CD4-positive, alpha-beta T cell treated with Interleukin-1 beta for 1 hour (primary cell): ENCODE measurements at regions not wholly inside any gene's neighbourhood (a gene's known extent, or its start where the extent isn't known, plus 50 kb on each side); places are given as distances from the start of the nearest gene placed in this dataset.
A peak's percentile ranks its signal among the peaks of the same experiment; 100 is the strongest.

Experiments
- DNase-seq, 2 donors: peaks; one replicate each; pipeline ENCODE4 v3.0.0-alpha.2; 2020 to 2022

DNA sequence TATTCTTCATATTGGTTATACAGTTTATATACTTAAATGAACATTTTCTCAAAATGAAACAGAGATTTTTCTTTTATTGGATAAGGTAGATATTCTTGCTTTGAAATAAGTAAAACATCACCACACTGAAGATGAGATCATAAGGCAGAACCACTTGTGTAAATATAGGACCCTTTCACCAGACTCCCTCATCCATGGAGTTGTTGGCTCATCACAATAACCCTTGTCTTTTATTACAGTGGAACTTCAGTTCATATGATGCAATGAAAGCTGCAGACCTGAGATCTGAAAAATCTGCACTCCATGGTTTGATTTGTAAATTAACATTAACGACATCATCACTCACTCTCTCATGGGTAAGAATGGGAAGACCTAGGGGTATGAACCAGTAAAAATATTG is 51.9 kb upstream of the DBX2 start:
- no peak for DNase-seq

DNA sequence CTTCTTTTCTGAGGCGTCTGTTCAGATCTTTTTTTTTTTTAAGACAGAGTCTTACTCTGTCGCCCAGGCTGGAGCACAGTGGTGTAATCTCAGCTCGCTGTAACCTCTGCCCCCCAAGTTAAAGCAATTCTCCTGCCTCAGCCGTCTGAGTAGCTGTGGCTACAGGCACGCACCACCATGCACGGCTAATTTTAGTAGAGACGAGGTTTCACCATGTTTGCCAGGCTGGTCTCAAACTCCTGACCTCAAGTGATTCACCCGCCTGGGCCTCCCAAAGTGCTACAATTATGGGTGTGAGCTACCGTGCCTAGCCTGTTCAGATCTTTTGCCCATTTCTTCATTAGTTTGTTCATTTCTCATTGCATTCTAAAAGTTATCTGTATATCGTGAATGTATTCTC is 55.1 kb upstream of the DBX2 start:
- DNase-seq: no peak

DNA sequence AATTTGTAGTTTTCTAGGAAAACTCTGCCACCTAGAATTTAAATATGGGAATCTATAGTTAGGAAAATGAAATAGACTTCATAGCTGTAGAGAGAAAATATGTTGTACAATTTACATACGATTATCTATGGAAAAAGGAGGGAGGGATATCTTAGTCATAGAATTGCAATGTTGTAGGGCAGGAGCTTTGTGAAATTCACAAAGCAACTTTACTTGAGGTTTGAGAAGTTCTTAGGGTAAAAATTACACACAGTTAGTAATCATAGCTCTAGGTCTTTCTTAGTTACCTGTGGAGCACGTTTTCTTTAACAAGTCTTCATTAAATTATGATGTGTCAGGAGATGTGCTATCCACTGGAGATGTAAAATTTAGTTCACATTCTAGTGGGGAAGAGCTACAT is 61.4 kb upstream of the DBX2 start:
- no peak for DNase-seq

DNA sequence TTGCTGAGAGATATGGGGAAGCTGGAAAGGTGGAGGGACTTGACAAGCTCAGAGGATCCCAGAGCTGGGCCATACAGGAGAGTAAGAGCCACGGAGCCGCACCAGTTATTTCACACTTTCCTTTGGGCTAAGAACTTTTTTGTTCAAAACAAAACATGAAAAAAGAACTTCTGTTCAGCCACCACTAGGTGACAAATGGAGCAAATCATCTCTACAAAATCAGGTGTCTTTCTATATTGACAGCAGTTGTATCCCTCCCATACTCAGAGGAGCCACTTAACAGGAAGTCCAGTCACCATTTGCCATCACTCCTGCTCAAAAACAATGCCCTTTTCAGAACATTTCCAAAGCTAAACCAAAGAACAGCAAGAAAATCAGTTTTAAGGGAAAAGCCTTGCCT is 70.3 kb upstream of the DBX2 start:
- no peak for DNase-seq

DNA sequence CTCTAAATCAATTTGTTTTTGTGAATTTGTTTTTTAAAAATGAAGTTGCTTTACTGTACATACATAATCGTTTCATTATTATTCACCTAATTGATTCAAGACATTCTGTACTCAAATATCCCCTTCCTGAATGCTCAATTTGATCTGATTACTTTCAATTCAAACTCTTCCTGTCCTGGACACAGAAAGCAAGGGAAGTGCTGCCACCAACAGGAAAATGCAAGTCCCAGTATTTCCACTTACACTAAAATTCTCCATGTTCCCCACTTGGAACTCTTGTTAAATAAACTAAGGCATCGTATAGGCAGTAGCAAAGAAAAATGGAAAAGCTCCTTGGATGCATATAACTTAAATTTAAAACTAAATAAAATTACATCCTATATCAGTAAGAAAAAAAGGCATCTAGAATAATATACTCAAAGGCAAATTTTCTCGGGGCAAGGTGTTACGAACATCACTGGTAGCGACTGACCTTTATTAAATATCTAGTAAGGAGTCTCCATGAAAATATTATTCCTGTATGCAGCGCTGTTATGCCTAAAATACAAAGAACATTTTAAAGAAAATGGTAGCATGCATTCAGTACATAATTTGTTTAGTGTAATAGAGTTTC is 72.0 kb upstream of the DBX2 start:
- DNase-seq: no peak

DNA sequence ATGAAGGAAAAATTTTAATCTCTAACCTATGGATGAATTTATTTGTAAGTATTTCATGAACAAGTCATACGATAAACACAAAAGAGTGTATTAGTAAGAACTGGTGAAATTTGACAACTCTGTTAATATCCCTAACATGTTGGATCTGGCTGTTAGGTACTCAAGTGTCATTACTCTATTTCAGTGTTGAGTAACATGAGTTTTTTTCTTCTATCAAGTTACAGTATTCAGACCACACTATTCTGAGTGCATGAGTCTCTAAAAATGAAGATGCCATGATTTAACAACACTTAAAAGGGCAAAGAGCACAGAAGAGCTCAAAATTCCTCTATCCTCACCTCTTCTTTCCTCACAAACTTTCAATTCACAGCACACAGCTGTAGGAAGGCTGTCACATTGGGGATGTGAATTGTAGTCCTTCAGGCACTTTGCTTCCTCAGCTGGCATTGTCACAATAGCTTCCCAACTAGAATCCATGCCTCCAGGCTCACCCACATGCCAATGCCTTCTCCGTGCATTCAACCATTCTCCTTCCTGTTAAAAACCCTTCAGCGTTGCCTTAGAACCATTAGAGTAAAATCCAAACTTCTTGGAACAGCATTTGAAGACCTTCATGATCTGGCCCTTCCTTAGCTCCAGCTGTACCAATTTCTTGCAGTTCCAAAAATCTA is 73.7 kb upstream of the DBX2 start:
- DNase-seq: no peak

DNA sequence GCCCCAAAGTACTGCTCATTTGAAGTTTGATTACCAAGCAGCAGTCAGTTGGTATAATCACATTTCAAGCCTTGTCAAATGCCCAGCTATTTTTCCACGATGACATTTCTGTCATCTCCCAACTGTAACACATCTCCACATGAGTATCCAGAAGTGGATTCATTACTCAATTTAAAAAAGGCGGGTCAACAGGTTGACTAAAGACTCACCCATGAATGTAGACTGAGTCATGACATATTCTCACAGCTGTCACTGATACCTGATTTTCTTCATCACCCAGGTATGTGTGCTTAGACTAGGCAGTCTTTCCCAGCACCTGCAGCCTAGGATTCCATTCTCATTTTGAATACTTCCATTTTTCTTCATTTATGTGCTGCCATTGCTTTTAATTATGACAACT is 75.1 kb upstream of the DBX2 start:
- no peak for DNase-seq

DNA sequence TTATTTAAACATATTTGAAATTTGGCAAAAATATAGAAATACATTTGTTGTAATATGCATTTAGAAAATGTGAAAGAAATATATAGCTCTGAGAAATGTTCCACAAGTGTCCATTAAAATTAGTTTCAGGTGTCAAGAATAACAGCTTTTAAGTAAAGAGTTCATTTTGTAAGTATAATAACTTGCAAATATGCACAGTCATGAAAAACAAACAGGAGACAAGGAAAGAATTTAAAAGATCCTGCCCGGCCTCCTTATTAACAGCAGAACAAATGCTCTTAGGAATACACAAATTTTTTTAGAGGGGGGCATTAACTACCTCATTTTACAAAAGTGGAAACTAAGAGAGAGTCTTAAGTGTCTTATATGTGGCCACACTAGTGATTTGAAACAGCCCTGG is 77.7 kb upstream of the DBX2 start:
- DNase-seq: no peak

DNA sequence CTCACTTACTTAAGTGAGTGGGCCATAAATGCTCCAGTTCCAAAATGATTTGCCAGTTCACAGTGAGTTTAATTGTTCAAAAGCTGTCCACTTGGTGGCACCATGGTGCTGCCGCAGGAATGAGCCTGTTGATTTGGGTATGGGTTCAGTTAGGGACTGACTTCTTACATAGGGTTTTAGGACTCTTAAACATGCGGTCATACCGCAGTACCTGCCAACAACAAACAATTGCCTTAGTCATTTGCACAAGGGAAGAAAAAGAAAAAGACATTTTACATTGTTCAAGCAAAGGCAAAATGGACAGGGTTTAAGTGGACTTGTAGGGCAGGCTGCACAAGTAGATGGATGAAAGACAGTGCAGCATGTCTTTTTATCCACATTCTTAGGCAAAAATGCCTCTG is 80.0 kb upstream of the DBX2 start:
- DNase-seq: peak in 1 of 2 donors; percentile 33

DNA sequence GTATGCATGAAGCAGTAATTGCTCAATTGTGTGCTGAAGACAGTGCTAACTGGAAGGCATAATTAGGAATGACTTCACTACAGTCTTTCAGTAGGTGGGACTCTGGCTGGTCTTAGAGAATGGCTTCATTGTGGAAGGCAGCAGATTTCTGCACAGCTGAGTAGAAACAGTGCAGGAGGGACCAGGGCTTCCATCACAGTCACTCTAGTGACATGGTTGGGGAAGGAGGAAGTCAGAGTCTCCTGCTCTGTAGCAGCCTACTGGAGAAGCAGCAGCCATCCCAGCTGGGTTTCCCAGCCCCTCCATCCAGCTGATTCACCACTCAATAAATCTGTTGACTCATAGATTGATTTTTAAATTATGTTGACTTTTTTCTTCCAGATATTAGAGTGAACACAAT is 80.6 kb upstream of the DBX2 start:
- DNase-seq: no peak

DNA sequence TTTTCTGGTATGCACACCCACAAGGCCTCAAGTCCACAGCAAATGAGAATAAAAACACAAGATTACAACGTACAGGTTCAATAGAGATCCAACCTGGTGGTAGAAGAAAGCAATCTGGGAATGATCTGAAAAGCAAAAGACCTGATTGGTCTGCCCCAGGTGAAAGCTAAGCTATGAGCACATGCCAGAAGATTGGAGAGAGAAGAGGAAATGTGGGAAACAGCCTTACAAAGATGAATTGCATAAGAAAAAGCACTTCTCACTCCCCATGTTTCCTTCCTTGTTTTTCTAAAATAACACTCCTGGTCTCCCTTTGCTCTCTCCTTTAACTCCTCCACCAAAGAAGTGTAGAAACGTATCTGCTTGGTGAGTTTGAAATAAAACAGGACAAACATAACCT is 77.3 kb upstream of the ANO6 start:
- no peak for DNase-seq

DNA sequence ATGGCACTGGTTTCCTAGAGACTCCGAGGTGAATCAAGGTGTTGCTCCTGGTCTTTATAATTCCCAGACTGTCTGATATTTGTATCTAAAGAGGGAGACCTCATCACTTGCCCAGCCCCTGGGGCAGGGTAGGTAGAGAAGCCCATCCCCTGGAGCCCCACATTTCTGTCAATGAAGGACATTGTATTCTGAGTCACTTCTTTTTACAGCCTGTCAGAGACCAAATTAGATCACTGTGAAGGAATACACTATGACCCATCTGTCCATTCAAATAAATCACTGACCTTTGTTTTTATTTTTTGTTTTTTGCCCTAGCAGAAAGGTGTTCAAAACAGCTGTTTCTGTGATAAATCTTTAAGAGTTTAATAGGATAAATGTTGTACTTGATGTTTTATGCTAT is 67.9 kb upstream of the ANO6 start:
- DNase-seq: no peak

DNA sequence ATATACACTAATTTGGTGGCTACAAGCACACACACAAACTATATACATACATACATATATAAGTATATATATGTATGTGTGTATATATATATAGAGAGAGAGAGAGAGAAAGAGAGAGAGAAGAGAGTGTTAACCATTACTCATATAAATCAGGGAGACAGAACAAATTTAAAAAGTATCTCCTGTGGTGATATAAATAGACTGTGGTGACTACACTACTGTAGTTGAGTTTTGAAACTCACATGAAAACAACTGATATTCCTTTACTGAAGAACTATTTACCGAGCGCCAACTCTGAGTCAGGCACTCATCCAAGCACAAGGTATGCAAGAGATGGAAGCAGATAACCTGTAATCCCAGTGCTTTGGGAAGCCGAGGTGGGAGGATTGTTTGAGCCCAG is 67.3 kb upstream of the ANO6 start:
- DNase-seq: no peak

DNA sequence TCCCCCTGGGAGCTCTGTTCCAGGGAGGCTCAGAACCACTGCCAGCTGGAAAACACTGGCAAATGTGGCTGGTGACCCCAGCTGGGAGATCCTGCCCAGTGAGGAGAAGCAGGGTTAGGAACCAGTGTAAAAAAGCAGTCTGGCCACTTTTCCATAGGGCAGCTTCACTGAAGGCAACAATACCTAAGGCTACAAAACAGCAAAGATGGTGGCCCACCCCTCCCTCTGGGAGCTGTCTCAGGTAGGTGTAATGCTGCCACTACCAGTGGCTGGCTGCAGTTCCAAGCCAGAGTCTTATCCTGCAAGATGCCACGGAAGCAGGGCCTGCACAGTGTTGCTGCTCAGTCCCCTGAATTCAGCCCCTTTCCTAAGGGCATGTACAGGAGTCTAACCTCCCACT is 50.6 kb upstream of the ANO6 start:
- DNase-seq: no peak

DNA sequence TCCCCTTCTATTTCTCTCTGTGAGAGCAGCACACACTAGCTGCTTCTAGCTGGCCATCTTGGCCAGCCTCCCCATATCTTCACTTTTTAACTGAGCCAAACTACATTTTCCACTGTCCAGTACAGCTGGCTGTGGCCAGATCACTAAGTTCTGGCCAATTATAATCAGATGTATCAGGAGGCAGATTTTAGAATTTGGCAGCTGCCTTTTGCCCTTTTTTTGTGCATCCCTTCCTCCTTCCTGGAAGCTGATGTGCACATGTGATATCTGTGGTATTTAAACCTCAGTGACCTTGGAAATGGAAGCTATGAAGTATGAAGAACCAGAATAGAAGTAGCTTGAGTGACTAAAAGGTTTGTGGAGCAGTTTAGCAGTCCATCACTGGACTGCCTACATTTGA is 49.8 kb upstream of the ANO6 start:
- no peak for DNase-seq
